B cell (primary cell): ENCODE measurements at regions not wholly inside any gene's neighbourhood (a gene's known extent, or its start where the extent isn't known, plus 50 kb on each side); places are given as distances from the start of the nearest gene placed in this dataset.

Experiments
- ATAC-seq: fragments of 200-7000 bp; cut with Tn5 transposase; one replicate; pipeline ENCODE4 v1.10.0; 2021; ENCODE audit warnings: low read depth, mild to moderate bottlenecking, moderate number of reproducible peaks, moderate library complexity
- CTCF ChIA-PET: fragments of 350-600 bp; sonication (Branson Sonifier 250); formaldehyde crosslinking; loops from one replicate; lab custom pipeline; 2021; ENCODE audit warnings: antibody characterized with exemption, inconsistent platforms; lab: Charles Lee
- POLR2A ChIA-PET: fragments of 350-600 bp; sonication (Branson Sonifier 250); formaldehyde crosslinking; loops from one replicate; lab custom pipeline; 2021; ENCODE audit warnings: antibody characterized with exemption; lab: Charles Lee
- DNase-seq: peaks from one replicate; pipeline ENCODE4 v3.0.0; 2013
- H2AFZ ChIP-seq: 2 replicates; pipeline ENCODE4 v1.6.1; 2012; ENCODE audit warnings: mild to moderate bottlenecking, low read depth, low read length; ENCODE audit not compliant: insufficient read depth, poor library complexity, severe bottlenecking
- H3K27ac ChIP-seq, 2 donors: 1 replicate in 1 of 2; 2 replicates in 1 of 2; pipeline ENCODE4 v1.5.1; 2012 to 2013; ENCODE audit warnings: low read length in 2 of 2, mild to moderate bottlenecking in 2 of 2, moderate library complexity in 1 of 2
- H3K27me3 ChIP-seq, 4 experiments: fragments of 200-600 bp in 1 of 4; sonication (generic) in 1 of 4; replicated peaks in 1 of 4; 1 replicate in 2 of 4; 2 replicates in 2 of 4; pipeline versions ENCODE4 v1.6.1 to v1.7.0; 2013 to 2016; ENCODE audit warnings: low read length in 3 of 4, mild to moderate bottlenecking in 2 of 4, mixed read lengths in 1 of 4, moderate library complexity in 1 of 4; ENCODE audit not compliant: insufficient read depth in 4 of 4, control insufficient read depth in 3 of 4; ENCODE audit errors: control extremely low read depth in 1 of 4
- H3K36me3 ChIP-seq, 2 experiments: replicated peaks in 1 of 2; 1 replicate in 1 of 2; 2 replicates in 1 of 2; pipeline versions ENCODE4 v1.6.1 to v1.7.1; 2013; ENCODE audit warnings: low read length in 1 of 2; ENCODE audit not compliant: insufficient read depth in 2 of 2, control insufficient read depth in 1 of 2; ENCODE audit errors: control extremely low read depth in 1 of 2, extremely low read depth in 1 of 2
- H3K4me1 ChIP-seq, 2 donors: fragments of 200-600 bp in 1 of 2; sonication (generic) in 1 of 2; 1 replicate in 1 of 2; 2 replicates in 1 of 2; pipeline versions ENCODE4 v1.5.1 to v1.6.1; 2013 to 2017; ENCODE audit warnings: low read length in 2 of 2; ENCODE audit not compliant: control insufficient read depth in 2 of 2, insufficient read depth in 2 of 2
- H3K4me2 ChIP-seq: replicated peaks from 2 replicates; pipeline ENCODE3; 2012; ENCODE audit warnings: mild to moderate bottlenecking, low read depth, low read length; ENCODE audit not compliant: poor library complexity, severe bottlenecking
- H3K4me3 ChIP-seq, 5 experiments: fragments of 200-600 bp in 1 of 5; sonication (generic) in 1 of 5; 1 replicate in 3 of 5; 2 replicates in 2 of 5; pipeline versions ENCODE4 v1.5.1 to v1.7.0; 2011 to 2016; ENCODE audit warnings: low read length in 4 of 5, mild to moderate bottlenecking in 4 of 5, low read depth in 2 of 5, control low read depth in 1 of 5, moderate library complexity in 1 of 5; ENCODE audit not compliant: insufficient read depth in 1 of 5; ENCODE audit errors: control extremely low read depth in 1 of 5, extremely low read depth in 1 of 5
- H3K79me2 ChIP-seq: fragments of 200-600 bp; sonication (generic); one replicate; pipeline ENCODE4 v1.6.0; 2016; ENCODE audit warnings: low read length; ENCODE audit not compliant: control insufficient read depth, insufficient read depth
- H3K9ac ChIP-seq: fragments of 200-600 bp; sonication (generic); 2 replicates; pipeline ENCODE4 v1.6.1; 2017; ENCODE audit warnings: mild to moderate bottlenecking, low read length, moderate library complexity
- H3K9me3 ChIP-seq, 3 donors: one replicate each; pipeline versions ENCODE4 v1.6.1 to v1.7.1; 2013; ENCODE audit warnings: low read length in 2 of 3; ENCODE audit not compliant: control insufficient read depth in 2 of 3, insufficient read depth in 1 of 3; ENCODE audit errors: control extremely low read depth in 1 of 3
- H4K20me1 ChIP-seq: 2 replicates; pipeline ENCODE4 v1.6.0; 2012; ENCODE audit warnings: mild to moderate bottlenecking, low read length; ENCODE audit not compliant: insufficient read depth, control insufficient read depth, poor library complexity, severe bottlenecking
- H3K27ac Mint-ChIP-seq: one replicate; pipeline ENCODE4 v1.8.0; 2021; ENCODE audit warnings: mixed read lengths
- H3K27me3 Mint-ChIP-seq: one replicate; pipeline ENCODE4 v1.8.0; 2021; ENCODE audit warnings: mixed read lengths
- H3K4me1 Mint-ChIP-seq: one replicate; pipeline ENCODE4 v1.8.0; 2021; ENCODE audit warnings: mixed read lengths
- H3K4me3 Mint-ChIP-seq: one replicate; pipeline ENCODE4 v1.8.0; 2021; ENCODE audit warnings: mixed read lengths
- H3K9me3 Mint-ChIP-seq: one replicate; pipeline ENCODE4 v1.8.0; 2022; ENCODE audit warnings: mixed read lengths; ENCODE audit not compliant: insufficient read depth
- EZH2 ChIP-seq: IDR thresholded peaks from 2 replicates; pipeline ENCODE4 v1.6.1; 2012; ENCODE audit warnings: borderline replicate concordance, low read depth, mild to moderate bottlenecking, moderate library complexity, low read length; ENCODE audit not compliant: insufficient read depth, poor library complexity, severe bottlenecking
- WGBS: methylation state at CpG from one replicate; pipeline ENCODE4 v1.1.5; 2013; ENCODE audit warnings: missing lambda C conversion rate; ENCODE audit not compliant: insufficient coverage; 5-methylcytosine and 5-hydroxymethylcytosine counted together
- intact Hi-C: fragments of 100-400 bp; cut with micrococcal nuclease; formaldehyde crosslinking; loops from one replicate; pipeline ENCODE4 v1.10.0; 2022
- TF ChIP-seq, protein P1 (sequence below): fragments of 200-600 bp; IDR thresholded peaks from one replicate; pipeline ENCODE4 v1.8.0; 2022; ENCODE audit warnings: antibody characterized with exemption, mild to moderate bottlenecking

GRCh38 chr9:97128919-97129318 lies 90.0 kb upstream of the CTSV start:
- Histone ChIP-seq H3K9me3 (peaks cover 0 to 16% (median 0%) of the 10 kb centered on the region in 3 donors), H2AFZ (no peak overlapping the region), H3K4me1 (no peaks in the 10 kb centered on the region), H3K9ac (no peak overlapping the region), H3K27ac (no peak overlapping the region), H3K4me3 (no peak overlapping the region), H4K20me1 (no peaks in the 10 kb centered on the region), H3K27me3 (no peaks in the 10 kb centered on the region), H3K4me2 (no peak overlapping the region), H3K36me3 (no peaks in the 10 kb centered on the region), H3K79me2 (no peaks in the 10 kb centered on the region)
- DNase-seq: no peak
- Mint-ChIP-seq H3K4me1 (no peaks in the 10 kb centered on the region), H3K4me3 (no peak overlapping the region), H3K9me3 (no peaks in the 10 kb centered on the region), H3K27me3 (no peaks in the 10 kb centered on the region), H3K27ac (no peak overlapping the region)
- ChIA-PET POLR2A (no interaction called here), CTCF (no interaction called here)
- ATAC-seq: no peak
- TF ChIP-seq, protein P1, sequence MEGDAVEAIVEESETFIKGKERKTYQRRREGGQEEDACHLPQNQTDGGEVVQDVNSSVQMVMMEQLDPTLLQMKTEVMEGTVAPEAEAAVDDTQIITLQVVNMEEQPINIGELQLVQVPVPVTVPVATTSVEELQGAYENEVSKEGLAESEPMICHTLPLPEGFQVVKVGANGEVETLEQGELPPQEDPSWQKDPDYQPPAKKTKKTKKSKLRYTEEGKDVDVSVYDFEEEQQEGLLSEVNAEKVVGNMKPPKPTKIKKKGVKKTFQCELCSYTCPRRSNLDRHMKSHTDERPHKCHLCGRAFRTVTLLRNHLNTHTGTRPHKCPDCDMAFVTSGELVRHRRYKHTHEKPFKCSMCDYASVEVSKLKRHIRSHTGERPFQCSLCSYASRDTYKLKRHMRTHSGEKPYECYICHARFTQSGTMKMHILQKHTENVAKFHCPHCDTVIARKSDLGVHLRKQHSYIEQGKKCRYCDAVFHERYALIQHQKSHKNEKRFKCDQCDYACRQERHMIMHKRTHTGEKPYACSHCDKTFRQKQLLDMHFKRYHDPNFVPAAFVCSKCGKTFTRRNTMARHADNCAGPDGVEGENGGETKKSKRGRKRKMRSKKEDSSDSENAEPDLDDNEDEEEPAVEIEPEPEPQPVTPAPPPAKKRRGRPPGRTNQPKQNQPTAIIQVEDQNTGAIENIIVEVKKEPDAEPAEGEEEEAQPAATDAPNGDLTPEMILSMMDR: no peak
- no peak for TF ChIP-seq EZH2
- intact Hi-C loops: no loop called here
- 100% methylated on average over 2 of the region's 3 CpGs for WGBS

GRCh38 chr9:97124256-97124655 lies 85.3 kb upstream of the CTSV start:
- Histone ChIP-seq H3K4me1 (no peaks in the 10 kb centered on the region), H3K9ac (no peak overlapping the region), H3K27ac (no peak overlapping the region), H3K4me2 (no peak overlapping the region), H3K27me3 (no peaks in the 10 kb centered on the region), H2AFZ (no peak overlapping the region), H4K20me1 (no peaks in the 10 kb centered on the region), H3K4me3 (no peak overlapping the region), H3K36me3 (no peaks in the 10 kb centered on the region), H3K9me3 (peaks cover 0 to 7% (median 0%) of the 10 kb centered on the region in 3 donors), H3K79me2 (no peaks in the 10 kb centered on the region)
- 42% methylated on average over 1 of the region's 4 CpGs for WGBS
- DNase-seq (no peak), ATAC-seq (no peak)
- Mint-ChIP-seq H3K9me3 (no peaks in the 10 kb centered on the region), H3K27me3 (no peaks in the 10 kb centered on the region), H3K4me3 (no peak overlapping the region), H3K4me1 (no peaks in the 10 kb centered on the region), H3K27ac (no peak overlapping the region)
- intact Hi-C loops: no loop called here
- ChIA-PET POLR2A (no interaction called here), CTCF (no interaction called here)
- TF ChIP-seq EZH2: no peak
- TF ChIP-seq, protein P1: no peak
